NCI-H1105 treated with DMSO at 0.1 percent for 48 hours (cell line): ENCODE measurements at regions not wholly inside any gene's neighbourhood (a gene's known extent, or its start where the extent isn't known, plus 50 kb on each side); places are given as distances from the start of the nearest gene placed in this dataset.
"Not testable (repeated sequence)": the region's sequence is repeated elsewhere in the genome, so short reads cannot be mapped to it uniquely, and the experiment has no call there.

Experiments
- DNase-seq: peaks from one replicate; lab custom pipeline; 2025; lab: John Stamatoyannopoulos, UW

GRCh38 chr3:191869738-191870415, 408.9 kb downstream of the PYDC2 start:
- no peak for DNase-seq

- DNase-seq: no peak
Observed at GRCh38 chr3:191873736-191874135, 412.8 kb downstream of the PYDC2 start.

GRCh38 chr3:191882289-191882688, 421.3 kb downstream of the PYDC2 start:
- no peak for DNase-seq

- DNase-seq: no peak
Observed at GRCh38 chr3:191884132-191884531, 423.2 kb downstream of the PYDC2 start.

- DNase-seq: no peak
Observed at GRCh38 chr3:191889106-191889505, 428.1 kb downstream of the PYDC2 start.

GRCh38 chr3:191889756-191890155, 428.8 kb downstream of the PYDC2 start:
- DNase-seq: no peak

GRCh38 chr3:191894406-191894805, 433.4 kb downstream of the PYDC2 start:
- DNase-seq: no peak

GRCh38 chr3:191901741-191902140, 440.8 kb downstream of the PYDC2 start:
- DNase-seq: no peak

- DNase-seq: no peak
Observed at GRCh38 chr3:191912616-191913204, 451.7 kb downstream of the PYDC2 start.

GRCh38 chr3:191915712-191916111, 454.7 kb downstream of the PYDC2 start:
- DNase-seq: no peak

GRCh38 chr3:191919491-191920026, 458.6 kb downstream of the PYDC2 start:
- no peak for DNase-seq

GRCh38 chr3:191922570-191922969, 461.6 kb downstream of the PYDC2 start:
- no peak for DNase-seq

GRCh38 chr3:191927183-191927817, 466.3 kb downstream of the PYDC2 start:
- DNase-seq: not testable (repeated sequence)

GRCh38 chr3:191927998-191928397, 467.0 kb downstream of the PYDC2 start:
- not testable (repeated sequence) for DNase-seq

GRCh38 chr3:191944835-191945234, 483.9 kb downstream of the PYDC2 start:
- DNase-seq: no peak

GRCh38 chr3:191952186-191952585, 491.2 kb downstream of the PYDC2 start:
- no peak for DNase-seq

- no peak for DNase-seq
Observed at GRCh38 chr3:191952609-191953008, 491.6 kb downstream of the PYDC2 start.

GRCh38 chr3:191958980-191959671, 498.2 kb downstream of the PYDC2 start:
- no peak for DNase-seq

- DNase-seq: no peak
Observed at GRCh38 chr3:191959876-191960413, 499.0 kb downstream of the PYDC2 start.

GRCh38 chr3:191961022-191961421, 500.1 kb downstream of the PYDC2 start:
- no peak for DNase-seq

GRCh38 chr3:191961529-191961928, 500.6 kb downstream of the PYDC2 start:
- no peak for DNase-seq

GRCh38 chr3:191962324-191962723, 501.4 kb downstream of the PYDC2 start:
- DNase-seq: no peak
